IMR-90 (cell line): ENCODE measurements at regions not wholly inside any gene's neighbourhood (a gene's known extent, or its start where the extent isn't known, plus 50 kb on each side); places are given as distances from the start of the nearest gene placed in this dataset.

ENCODE experiments used
- ATAC-seq: fragments of 200-7000 bp; cut with Tn5 transposase; 2 replicates; pipeline ENCODE4 v1.9.1; 2020; ENCODE audit warnings: low read depth, mild to moderate bottlenecking, moderate library complexity
- BruUV-seq: library from RNA; stranded (reverse); fragments of 400-500 nt; replicated peaks from 2 replicates; lab custom pipeline; 2021; lab: Mats Ljungman, UMichigan
- CTCF ChIA-PET: fragments of 300-600 bp; formaldehyde crosslinking; extraction: SDS; loops from one replicate; lab custom pipeline; 2021; ENCODE audit warnings: antibody characterized with exemption; lab: Yijun Ruan, JAX
- POLR2A ChIA-PET: fragments of 300-600 bp; sonication (Branson Sonifier 250); formaldehyde crosslinking; loops from one replicate; lab custom pipeline; 2022; ENCODE audit warnings: antibody characterized with exemption; ENCODE audit not compliant: unreplicated experiment; lab: Charles Lee
- DNase-seq: peaks from one replicate; pipeline ENCODE4 v3.0.0; 2013
- H2AFZ ChIP-seq: replicated peaks from 2 replicates; pipeline ENCODE3; 2013; ENCODE audit warnings: low read length, mild to moderate bottlenecking; ENCODE audit not compliant: poor library complexity
- H2AK5ac ChIP-seq: 2 replicates; pipeline ENCODE4 v1.6.1; 2013; ENCODE audit warnings: low read depth, low read length, inconsistent platforms
- H2AK9ac ChIP-seq: replicated peaks from 2 replicates; pipeline ENCODE3; 2013; ENCODE audit warnings: mild to moderate bottlenecking, low read depth, low read length, moderate library complexity; ENCODE audit not compliant: poor library complexity
- H2BK120ac ChIP-seq: 2 replicates; pipeline ENCODE4 v1.6.1; 2013; ENCODE audit warnings: low read depth, low read length, inconsistent platforms
- H2BK15ac ChIP-seq: 3 replicates; pipeline ENCODE4 v1.6.1; 2013; ENCODE audit warnings: low read depth, low read length, inconsistent platforms
- H2BK20ac ChIP-seq: 2 replicates; pipeline ENCODE4 v1.6.1; 2013; ENCODE audit warnings: low read depth, mild to moderate bottlenecking, inconsistent platforms, low read length, moderate library complexity
- H2BK5ac ChIP-seq: 2 replicates; pipeline ENCODE4 v1.6.1; 2013; ENCODE audit warnings: mild to moderate bottlenecking, low read depth, low read length, inconsistent platforms; ENCODE audit not compliant: poor library complexity, severe bottlenecking
- H3K14ac ChIP-seq: replicated peaks from 2 replicates; pipeline ENCODE4 v1.6.1; 2013; ENCODE audit warnings: low read depth, low read length, inconsistent platforms
- H3K18ac ChIP-seq: 2 replicates; pipeline ENCODE4 v1.6.1; 2013; ENCODE audit warnings: low read depth, low read length, control low read depth
- H3K23ac ChIP-seq: 2 replicates; pipeline ENCODE4 v1.6.1; 2013; ENCODE audit warnings: low read depth, low read length, inconsistent platforms
- H3K27ac ChIP-seq: 2 replicates; pipeline ENCODE4 v1.5.1; 2013; ENCODE audit warnings: mild to moderate bottlenecking, control low read depth, low read length; ENCODE audit not compliant: insufficient read depth
- H3K27me3 ChIP-seq: 2 replicates; pipeline ENCODE4 v1.6.1; 2013; ENCODE audit warnings: low read length; ENCODE audit not compliant: control insufficient read depth, insufficient read depth
- H3K36me3 ChIP-seq: 2 replicates; pipeline ENCODE4 v1.6.1; 2013; ENCODE audit warnings: low read length, mixed read lengths; ENCODE audit not compliant: control insufficient read depth, insufficient read depth
- H3K4ac ChIP-seq: 2 replicates; pipeline ENCODE4 v1.6.1; 2013; ENCODE audit warnings: low read depth, low read length, inconsistent platforms
- H3K4me1 ChIP-seq: 2 replicates; pipeline ENCODE4 v1.6.1; 2013; ENCODE audit warnings: low read length, mixed read lengths; ENCODE audit not compliant: control insufficient read depth, insufficient read depth
- H3K4me2 ChIP-seq: 2 replicates; pipeline ENCODE4 v1.6.1; 2013; ENCODE audit warnings: low read depth, mild to moderate bottlenecking, control low read depth, low read length, moderate library complexity
- H3K4me3 ChIP-seq: 2 replicates; pipeline ENCODE4 v1.5.1; 2013; ENCODE audit warnings: low read depth, mild to moderate bottlenecking, control low read depth, low read length, moderate library complexity; ENCODE audit not compliant: insufficient read depth
- H3K56ac ChIP-seq: 2 replicates; pipeline ENCODE4 v1.6.1; 2013; ENCODE audit warnings: low read length, inconsistent platforms; ENCODE audit not compliant: insufficient read depth; ENCODE audit errors: extremely low read depth
- H3K79me1 ChIP-seq, 2 experiments: 2 replicates each; pipeline ENCODE4 v1.6.1; 2013; ENCODE audit warnings: low read length in 2 of 2, inconsistent platforms in 1 of 2, low read depth in 1 of 2
- H3K9ac ChIP-seq: 2 replicates; pipeline ENCODE4 v1.6.1; 2013; ENCODE audit warnings: low read depth, low read length, control low read depth
- H3K9me1 ChIP-seq: 2 replicates; pipeline ENCODE4 v1.6.1; 2013; ENCODE audit warnings: low read length, inconsistent platforms; ENCODE audit not compliant: insufficient read depth
- H3K9me3 ChIP-seq: 2 replicates; pipeline ENCODE4 v1.6.1; 2013; ENCODE audit warnings: low read length; ENCODE audit not compliant: control insufficient read depth, insufficient read depth
- H4K20me1 ChIP-seq: 2 replicates; pipeline ENCODE4 v1.6.1; 2013; ENCODE audit warnings: low read length, inconsistent platforms; ENCODE audit not compliant: insufficient read depth
- H4K5ac ChIP-seq: 2 replicates; pipeline ENCODE4 v1.6.1; 2013; ENCODE audit warnings: mild to moderate bottlenecking, low read depth, low read length, control low read depth
- H4K8ac ChIP-seq, 2 experiments: 2 replicates each; pipeline ENCODE4 v1.6.1; 2013; ENCODE audit warnings: low read depth in 2 of 2, low read length in 2 of 2, control low read depth in 1 of 2, inconsistent platforms in 1 of 2
- H4K91ac ChIP-seq: 2 replicates; pipeline ENCODE4 v1.6.1; 2013; ENCODE audit warnings: low read depth, low read length, inconsistent platforms; ENCODE audit not compliant: insufficient read depth
- BHLHE40 ChIP-seq: fragments of 150-350 bp; IDR thresholded peaks from 2 replicates; pipeline ENCODE4 v1.6.1; 2016; ENCODE audit warnings: mild to moderate bottlenecking, low read depth, low read length
- CEBPB ChIP-seq: IDR thresholded peaks from 2 replicates; pipeline ENCODE4 v1.6.1; 2012; ENCODE audit warnings: low read depth, low read length, improper control_type of control experiment
- CHD1 ChIP-seq: IDR thresholded peaks from 2 replicates; pipeline ENCODE4 v1.6.1; 2012; ENCODE audit warnings: low read depth, low read length, improper control_type of control experiment
- FOS ChIP-seq: fragments of 150-350 bp; IDR thresholded peaks from 2 replicates; pipeline ENCODE4 v1.6.1; 2016; ENCODE audit warnings: low read depth, low read length
- MAFK ChIP-seq: IDR thresholded peaks from 2 replicates; pipeline ENCODE4 v1.6.1; 2012; ENCODE audit warnings: low read depth, low read length, improper control_type of control experiment
- MAZ ChIP-seq: IDR thresholded peaks from 2 replicates; pipeline ENCODE4 v1.6.1; 2012; ENCODE audit warnings: low read depth, mild to moderate bottlenecking, low read length, improper control_type of control experiment, moderate library complexity, borderline replicate concordance
- MXI1 ChIP-seq: IDR thresholded peaks from 2 replicates; pipeline ENCODE4 v1.6.1; 2012; ENCODE audit warnings: low read depth, mild to moderate bottlenecking, low read length, moderate library complexity, borderline replicate concordance
- NFE2L2 ChIP-seq: fragments of 150-350 bp; IDR thresholded peaks from 2 replicates; pipeline ENCODE4 v1.6.1; 2016; ENCODE audit warnings: low read depth, mild to moderate bottlenecking, low read length
- POLR2A ChIP-seq: IDR thresholded peaks from 2 replicates; pipeline ENCODE4 v1.6.1; 2012; ENCODE audit warnings: mild to moderate bottlenecking, low read depth, low read length
- RAD21 ChIP-seq: IDR thresholded peaks from 2 replicates; pipeline ENCODE4 v1.6.1; 2012; ENCODE audit warnings: low read length, improper control_type of control experiment
- RCOR1 ChIP-seq: IDR thresholded peaks from 2 replicates; pipeline ENCODE4 v1.6.1; 2012; ENCODE audit warnings: mild to moderate bottlenecking, low read length, improper control_type of control experiment; ENCODE audit not compliant: insufficient replicate concordance
- RFX5 ChIP-seq: IDR thresholded peaks from 2 replicates; pipeline ENCODE4 v1.8.0; 2012; ENCODE audit warnings: low read depth, mild to moderate bottlenecking, low read length, moderate library complexity
- SMC3 ChIP-seq: fragments of 150-350 bp; IDR thresholded peaks from 2 replicates; pipeline ENCODE4 v1.6.1; 2016; ENCODE audit warnings: low read depth, mild to moderate bottlenecking, antibody characterized with exemption, low read length, moderate library complexity
- whole genome bisulfite sequencing, 2 experiments: methylation state at CpG; one replicate each; pipeline versions ENCODE4 v1.1.5 to v1.1.7; 2013; ENCODE audit warnings: missing lambda C conversion rate in 2 of 2; ENCODE audit not compliant: insufficient read length in 1 of 2; ENCODE audit errors: extremely low coverage in 2 of 2; 5-methylcytosine and 5-hydroxymethylcytosine counted together
- dilution Hi-C: fragments of 300-500 bp; cut with HindIII; formaldehyde crosslinking; loops from one replicate; pipeline ENCODE4 v1.14.3; 2018; ENCODE audit warnings: low sequenced_read_pairs; ENCODE audit not compliant: unreplicated experiment
- in situ Hi-C: fragments of 300-500 bp; cut with MboI; formaldehyde crosslinking; loops from 3 replicates; pipeline ENCODE4 v1.14.3; 2019; ENCODE audit warnings: low sequenced_read_pairs, inconsistent platforms, mixed read lengths
- intact Hi-C: fragments of 100-400 bp; cut with micrococcal nuclease; formaldehyde crosslinking; loops from 2 replicates; pipeline ENCODE4 v1.10.0; 2022
- TF ChIP-seq, protein P1 (sequence below): fragments of 150-350 bp; IDR thresholded peaks from 2 replicates; pipeline ENCODE4 v1.6.1; 2016; ENCODE audit warnings: low read depth, mild to moderate bottlenecking, low read length, moderate library complexity, borderline replicate concordance
- TF ChIP-seq, protein P2 (sequence below): fragments of 150-350 bp; IDR thresholded peaks from 2 replicates; pipeline ENCODE4 v1.6.1; 2017; ENCODE audit warnings: mild to moderate bottlenecking, antibody characterized with exemption, low read length, low read depth
- TF ChIP-seq, protein P3 (sequence below): conservative IDR thresholded peaks from 2 replicates; pipeline ENCODE4 v1.5.1; 2012; ENCODE audit warnings: mild to moderate bottlenecking, low read depth, low read length, improper control_type of control experiment

DNA sequence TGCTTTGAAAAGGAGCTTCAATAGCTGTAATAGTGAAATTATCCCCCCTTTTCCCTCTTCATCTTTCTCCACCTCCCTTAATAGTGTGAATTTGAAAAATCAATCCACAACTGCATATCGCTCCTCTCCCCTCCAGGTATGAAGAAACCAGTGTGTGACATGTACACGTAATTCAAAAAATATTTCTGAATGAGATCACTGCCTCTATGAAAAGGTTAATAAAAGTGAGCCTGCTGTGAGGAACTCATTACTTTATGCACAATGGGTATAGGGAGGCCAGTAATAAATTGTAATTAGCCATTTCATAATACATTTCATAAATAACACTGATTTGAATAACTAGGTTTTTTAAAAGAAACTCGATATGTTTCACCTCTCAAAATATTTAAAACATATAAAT is 209.0 kb upstream of the KYNU start:
- ChIA-PET POLR2A (no interaction called here), CTCF (no interaction called here)
- no peak overlapping the region for H4K91ac ChIP-seq
- DNase-seq (no peak), ATAC-seq (no peak)
- no peaks in the 10 kb centered on the region for H3K4me1 ChIP-seq
- no peak overlapping the region for H3K9ac ChIP-seq
- no peaks in the 10 kb centered on the region for H3K79me1 ChIP-seq
- no peak overlapping the region for H3K18ac ChIP-seq
- dilution Hi-C loops = no loop called here
- H4K20me1 ChIP-seq = no peaks in the 10 kb centered on the region
- intact Hi-C loops = no loop called here
- H2BK5ac ChIP-seq = no peak overlapping the region
- no peak overlapping the region for H3K56ac ChIP-seq
- H3K23ac ChIP-seq = no peak overlapping the region
- H3K4ac ChIP-seq = no peak overlapping the region
- no peaks in the 10 kb centered on the region for H3K9me3 ChIP-seq
- H3K27ac ChIP-seq = no peak overlapping the region
- H3K9me1 ChIP-seq = no peaks in the 10 kb centered on the region
- no CpG with 5 or more reads among the region's 3 CpGs for WGBS, 2 experiments
- H2BK120ac ChIP-seq = no peak overlapping the region
- no peak overlapping the region for H3K14ac ChIP-seq
- no peak overlapping the region for H4K8ac ChIP-seq
- no peak overlapping the region for H3K4me2 ChIP-seq
- no peak overlapping the region for H2AK9ac ChIP-seq
- no TSS peak for BruUV-seq
- no peaks in the 10 kb centered on the region for H3K27me3 ChIP-seq
- H2AFZ ChIP-seq = no peak overlapping the region
- H3K4me3 ChIP-seq = no peak overlapping the region
- H3K36me3 ChIP-seq = no peaks in the 10 kb centered on the region
- TF ChIP-seq NFE2L2 = no peak
- TF ChIP-seq, protein P1, sequence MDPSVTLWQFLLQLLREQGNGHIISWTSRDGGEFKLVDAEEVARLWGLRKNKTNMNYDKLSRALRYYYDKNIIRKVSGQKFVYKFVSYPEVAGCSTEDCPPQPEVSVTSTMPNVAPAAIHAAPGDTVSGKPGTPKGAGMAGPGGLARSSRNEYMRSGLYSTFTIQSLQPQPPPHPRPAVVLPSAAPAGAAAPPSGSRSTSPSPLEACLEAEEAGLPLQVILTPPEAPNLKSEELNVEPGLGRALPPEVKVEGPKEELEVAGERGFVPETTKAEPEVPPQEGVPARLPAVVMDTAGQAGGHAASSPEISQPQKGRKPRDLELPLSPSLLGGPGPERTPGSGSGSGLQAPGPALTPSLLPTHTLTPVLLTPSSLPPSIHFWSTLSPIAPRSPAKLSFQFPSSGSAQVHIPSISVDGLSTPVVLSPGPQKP = no peak
- TF ChIP-seq, protein P2, sequence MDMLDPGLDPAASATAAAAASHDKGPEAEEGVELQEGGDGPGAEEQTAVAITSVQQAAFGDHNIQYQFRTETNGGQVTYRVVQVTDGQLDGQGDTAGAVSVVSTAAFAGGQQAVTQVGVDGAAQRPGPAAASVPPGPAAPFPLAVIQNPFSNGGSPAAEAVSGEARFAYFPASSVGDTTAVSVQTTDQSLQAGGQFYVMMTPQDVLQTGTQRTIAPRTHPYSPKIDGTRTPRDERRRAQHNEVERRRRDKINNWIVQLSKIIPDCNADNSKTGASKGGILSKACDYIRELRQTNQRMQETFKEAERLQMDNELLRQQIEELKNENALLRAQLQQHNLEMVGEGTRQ = no peak
- no peak for TF ChIP-seq MAZ
- no peak for TF ChIP-seq RAD21
- TF ChIP-seq MXI1 = no peak
- TF ChIP-seq RCOR1 = no peak
- no peak for TF ChIP-seq SMC3
- TF ChIP-seq CEBPB = no peak
- no peak for TF ChIP-seq RFX5
- TF ChIP-seq BHLHE40 = no peak
- TF ChIP-seq CHD1 = no peak
- TF ChIP-seq, protein P3, sequence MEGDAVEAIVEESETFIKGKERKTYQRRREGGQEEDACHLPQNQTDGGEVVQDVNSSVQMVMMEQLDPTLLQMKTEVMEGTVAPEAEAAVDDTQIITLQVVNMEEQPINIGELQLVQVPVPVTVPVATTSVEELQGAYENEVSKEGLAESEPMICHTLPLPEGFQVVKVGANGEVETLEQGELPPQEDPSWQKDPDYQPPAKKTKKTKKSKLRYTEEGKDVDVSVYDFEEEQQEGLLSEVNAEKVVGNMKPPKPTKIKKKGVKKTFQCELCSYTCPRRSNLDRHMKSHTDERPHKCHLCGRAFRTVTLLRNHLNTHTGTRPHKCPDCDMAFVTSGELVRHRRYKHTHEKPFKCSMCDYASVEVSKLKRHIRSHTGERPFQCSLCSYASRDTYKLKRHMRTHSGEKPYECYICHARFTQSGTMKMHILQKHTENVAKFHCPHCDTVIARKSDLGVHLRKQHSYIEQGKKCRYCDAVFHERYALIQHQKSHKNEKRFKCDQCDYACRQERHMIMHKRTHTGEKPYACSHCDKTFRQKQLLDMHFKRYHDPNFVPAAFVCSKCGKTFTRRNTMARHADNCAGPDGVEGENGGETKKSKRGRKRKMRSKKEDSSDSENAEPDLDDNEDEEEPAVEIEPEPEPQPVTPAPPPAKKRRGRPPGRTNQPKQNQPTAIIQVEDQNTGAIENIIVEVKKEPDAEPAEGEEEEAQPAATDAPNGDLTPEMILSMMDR = no peak
- TF ChIP-seq POLR2A = no peak
- no peak for TF ChIP-seq MAFK
- no peak for TF ChIP-seq FOS
- no peak overlapping the region for H2AK5ac ChIP-seq
- H4K5ac ChIP-seq = no peak overlapping the region
- in situ Hi-C loops = no loop called here
- no peak overlapping the region for H2BK20ac ChIP-seq
- no peak overlapping the region for H2BK15ac ChIP-seq
